LNCaP clone FGC (cell line): ENCODE measurements at regions not wholly inside any gene's neighbourhood (a gene's known extent, or its start where the extent isn't known, plus 50 kb on each side); places are given as distances from the start of the nearest gene placed in this dataset.

ENCODE experiments used
- DNase-seq: peaks from one replicate; pipeline ENCODE4 v3.0.0-alpha.2; 2011; ENCODE audit warnings: low read depth
- H3K4me3 ChIP-seq: 2 replicates; pipeline ENCODE4 v1.5.1; 2011; ENCODE audit warnings: mild to moderate bottlenecking, low read depth, low read length, control low read depth
- CTCF ChIP-seq: IDR thresholded peaks from 2 replicates; pipeline ENCODE4 v1.5.1; 2012; ENCODE audit warnings: mild to moderate bottlenecking; ENCODE audit not compliant: control insufficient read depth, insufficient read depth; ENCODE audit errors: extremely low read depth

- no peak for DNase-seq
- H3K4me3 ChIP-seq: no peak overlapping the region
- no peak for TF ChIP-seq CTCF
Observed at GRCh38 chr1:218728898-218729565, 383.9 kb downstream of the TGFB2 start.

- no peak overlapping the region for H3K4me3 ChIP-seq
- TF ChIP-seq CTCF: no peak
- DNase-seq: no peak
Observed at GRCh38 chr1:218735436-218736032, 390.4 kb downstream of the TGFB2 start.

GRCh38 chr1:218739426-218739825 is 394.3 kb downstream of the TGFB2 start:
- TF ChIP-seq CTCF: no peak
- DNase-seq: no peak
- no peak overlapping the region for H3K4me3 ChIP-seq

- no peak for TF ChIP-seq CTCF
- no peak for DNase-seq
- H3K4me3 ChIP-seq: no peak overlapping the region
Observed at GRCh38 chr1:218741852-218742251, 396.7 kb downstream of the TGFB2 start.

- DNase-seq: no peak
- no peak overlapping the region for H3K4me3 ChIP-seq
- TF ChIP-seq CTCF: no peak
Observed at GRCh38 chr1:218742467-218743262, 397.5 kb downstream of the TGFB2 start.

GRCh38 chr1:218743861-218744505 is 398.8 kb downstream of the TGFB2 start:
- no peak for TF ChIP-seq CTCF
- DNase-seq: no peak
- no peak overlapping the region for H3K4me3 ChIP-seq
